NCI-H748 treated with DMSO at 0.1 percent for 48 hours (cell line): ENCODE measurements at regions not wholly inside any gene's neighbourhood (a gene's known extent, or its start where the extent isn't known, plus 50 kb on each side); places are given as distances from the start of the nearest gene placed in this dataset.
"Not testable (repeated sequence)": the region's sequence is repeated elsewhere in the genome, so short reads cannot be mapped to it uniquely, and the experiment has no call there.

Experiments used
- DNase-seq: peaks from one replicate; lab custom pipeline; 2025; lab: John Stamatoyannopoulos, UW

- no peak for DNase-seq
Observed at GRCh38 chr1:38667626-38668025, 191.9 kb downstream of the RRAGC start.

DNA sequence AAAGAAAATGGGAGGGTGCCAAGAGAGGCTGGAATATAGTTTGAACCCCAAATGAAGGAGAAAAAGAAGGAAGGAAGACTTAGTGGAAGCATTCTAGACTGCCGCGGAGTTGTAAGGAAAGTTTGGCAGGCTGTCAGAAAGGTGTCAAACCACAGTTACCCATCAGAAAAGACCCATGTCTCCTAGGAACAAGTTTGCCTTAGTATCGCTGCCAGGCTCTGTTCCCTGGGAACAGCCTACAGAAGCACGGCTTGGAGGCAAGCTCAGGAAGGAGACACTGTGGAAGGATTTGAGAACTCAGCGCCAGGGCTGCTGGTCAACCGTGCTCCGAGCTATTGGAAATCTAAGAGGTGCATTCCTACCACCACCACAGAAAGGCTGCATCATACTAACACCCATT, 197.4 kb downstream of the RRAGC start:
- no peak for DNase-seq

DNA sequence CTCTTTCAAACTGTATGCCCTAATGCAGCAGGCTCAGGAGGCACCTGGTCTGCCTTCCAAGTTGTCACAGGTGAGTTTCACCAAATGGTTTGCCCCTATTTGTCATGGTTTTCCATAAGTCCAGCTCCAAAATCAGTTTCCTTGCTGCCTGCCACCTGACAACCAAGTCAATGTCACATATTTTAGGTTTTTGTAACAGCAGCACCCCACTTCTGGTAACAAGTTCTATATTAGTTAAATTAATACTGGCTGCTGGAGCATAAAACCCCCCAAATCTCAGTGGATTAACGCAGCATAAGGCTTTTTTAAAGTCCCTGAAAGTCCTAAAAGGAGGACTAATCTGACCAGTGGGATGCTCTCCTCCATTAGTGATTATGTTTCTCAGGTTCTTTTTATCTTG, 200.7 kb downstream of the RRAGC start:
- no peak for DNase-seq

GRCh38 chr1:38657873-38658272, 201.7 kb downstream of the RRAGC start:
- DNase-seq = no peak

DNA sequence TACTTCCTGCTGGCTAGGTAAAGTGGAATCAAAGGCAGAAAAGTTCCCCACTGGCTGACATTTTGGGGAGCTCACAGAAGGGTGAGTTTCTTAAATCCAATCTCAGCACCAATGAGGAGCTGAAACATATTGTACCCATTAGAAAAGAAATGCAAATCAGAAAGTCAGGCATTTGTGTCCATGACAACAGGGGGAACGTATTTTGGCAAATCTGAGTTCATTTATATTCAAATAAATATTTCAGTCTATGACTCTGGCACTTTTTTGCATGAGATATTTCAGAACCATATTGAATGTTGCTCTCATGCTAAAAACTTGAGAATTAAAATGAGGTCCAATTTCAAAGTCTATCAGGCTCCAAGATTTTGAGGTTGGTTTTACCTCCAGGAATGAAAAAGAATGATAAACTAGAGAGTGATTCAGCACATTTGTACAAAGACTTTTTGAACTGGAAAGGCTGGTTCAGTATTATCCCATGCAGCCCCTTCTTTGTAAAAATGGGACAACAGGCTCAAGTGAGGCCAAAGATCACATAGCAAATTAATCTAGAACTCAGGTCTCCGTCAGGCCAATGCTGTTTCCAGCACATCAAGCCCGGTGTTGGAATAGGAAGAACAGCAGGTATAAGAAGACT, 202.2 kb downstream of the RRAGC start:
- DNase-seq = no peak

- DNase-seq = no peak
Observed at GRCh38 chr1:38656726-38657125, 202.8 kb downstream of the RRAGC start.

DNA sequence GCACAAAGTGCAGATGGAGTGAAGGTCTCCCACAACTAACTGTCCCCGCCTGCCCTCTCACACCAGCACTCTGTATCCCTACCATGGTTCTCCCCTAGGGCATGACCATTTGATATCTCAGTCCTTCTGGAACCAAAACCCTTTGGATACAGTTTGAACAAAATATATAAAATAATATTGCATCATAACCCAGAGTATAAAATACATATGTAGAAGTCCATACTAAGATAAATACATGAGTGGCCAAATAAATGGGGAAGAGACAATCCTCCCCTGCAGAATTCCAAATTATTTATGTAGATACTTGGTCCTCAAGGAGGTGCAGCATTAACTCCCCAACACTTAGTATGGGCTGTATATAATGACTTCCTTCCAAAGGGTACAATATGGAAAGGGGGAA, 207.4 kb downstream of the RRAGC start:
- no peak for DNase-seq

DNA sequence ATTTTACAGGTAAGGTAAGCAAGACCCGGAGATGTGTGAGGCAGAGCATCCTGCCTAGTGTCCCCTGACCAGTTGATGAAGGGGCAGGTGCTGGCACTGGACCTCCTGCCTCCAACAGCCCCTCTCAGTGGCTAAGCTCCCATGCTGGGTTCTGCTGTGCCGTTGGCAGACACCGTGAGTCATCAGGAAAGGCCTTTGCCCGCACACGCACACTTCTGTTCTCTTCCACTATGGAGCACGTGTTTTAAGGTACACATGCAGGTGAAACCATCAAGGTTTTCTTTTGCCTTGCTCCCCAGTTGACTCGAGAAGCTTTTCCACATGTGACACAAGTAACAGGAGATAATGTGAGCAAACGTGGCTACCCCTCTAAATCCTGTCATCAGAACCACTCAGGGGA, 207.9 kb downstream of the RRAGC start:
- no peak for DNase-seq

DNA sequence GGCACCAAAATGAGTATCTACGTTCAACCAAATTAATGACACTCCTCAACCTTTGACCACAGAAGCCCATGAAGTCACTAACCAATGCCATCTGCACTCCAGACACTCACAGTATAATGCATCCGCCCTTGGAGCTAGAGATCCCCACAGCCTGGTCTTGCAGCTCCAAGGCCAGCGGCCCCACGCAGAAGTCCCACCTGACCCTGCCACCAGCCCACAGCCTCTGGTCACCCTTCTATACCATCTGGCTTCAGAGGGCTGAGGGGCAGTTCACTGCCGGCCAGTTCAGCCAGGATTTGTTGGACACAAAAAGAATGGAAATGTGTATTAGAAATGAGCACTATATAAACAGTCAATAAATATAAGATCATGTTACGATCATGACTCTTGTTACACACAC, 211.2 kb downstream of the RRAGC start:
- DNase-seq = no peak

DNA sequence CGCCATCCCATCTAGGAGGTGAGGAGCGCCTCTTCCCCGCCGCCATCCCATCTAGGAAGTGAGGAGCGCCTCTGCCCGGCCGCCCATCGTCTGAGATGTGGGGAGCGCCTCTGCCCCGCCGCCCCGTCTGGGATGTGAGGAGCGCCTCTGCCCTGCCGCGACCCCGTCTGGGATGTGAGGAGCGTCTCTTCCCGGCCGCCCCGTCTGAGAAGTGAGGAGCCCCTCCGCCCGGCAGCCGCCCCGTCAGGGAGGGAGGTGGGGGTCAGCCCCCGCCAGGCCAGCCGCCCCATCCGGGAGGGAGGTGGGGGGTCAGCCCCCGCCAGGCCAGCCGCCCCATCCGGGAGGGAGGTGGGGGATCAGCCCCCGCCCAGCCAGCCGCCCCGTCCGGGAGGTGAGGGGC, 212.2 kb downstream of the RRAGC start:
- DNase-seq = not testable (repeated sequence)

DNA sequence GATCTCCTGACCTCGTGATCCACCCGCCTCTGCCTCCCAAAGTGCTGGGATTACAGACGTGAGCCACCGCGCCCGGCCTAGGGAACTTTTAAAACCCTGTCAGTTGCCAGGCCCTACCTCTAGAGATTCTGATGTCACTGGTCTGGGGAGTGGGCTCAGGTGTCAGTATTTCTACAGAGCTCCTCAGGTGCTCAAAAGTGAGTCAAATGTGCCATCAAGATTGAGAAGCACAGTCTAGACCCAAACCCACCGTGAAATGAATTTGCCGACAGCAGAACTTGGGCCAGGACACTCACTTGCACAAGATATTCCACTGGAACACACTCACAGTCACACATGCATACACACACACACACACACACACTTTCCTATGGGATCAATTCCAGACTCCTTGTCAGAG, 215.5 kb downstream of the RRAGC start:
- DNase-seq = no peak

DNA sequence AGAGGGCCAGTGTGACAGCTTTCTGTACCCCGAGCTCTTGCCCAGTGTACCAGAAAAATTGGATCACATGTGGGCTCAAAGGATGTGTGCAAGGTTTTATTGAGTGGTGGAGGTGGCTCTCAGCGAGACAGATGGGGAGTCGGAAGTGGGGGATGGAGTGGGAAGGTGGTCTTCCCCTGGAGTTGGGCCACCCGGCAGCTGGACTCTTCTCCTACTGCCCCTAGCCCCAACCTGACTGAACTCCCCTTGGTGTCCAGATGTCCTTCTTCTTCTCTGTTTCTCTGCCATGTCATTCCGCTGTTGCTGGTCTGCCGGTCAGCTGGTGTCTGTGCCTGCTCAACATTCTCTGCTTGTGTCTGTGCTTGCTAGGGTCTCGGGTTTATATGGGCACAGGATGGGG, 217.9 kb downstream of the RRAGC start:
- DNase-seq = no peak

GRCh38 chr1:38640371-38640770, 219.2 kb downstream of the RRAGC start:
- no peak for DNase-seq

DNA sequence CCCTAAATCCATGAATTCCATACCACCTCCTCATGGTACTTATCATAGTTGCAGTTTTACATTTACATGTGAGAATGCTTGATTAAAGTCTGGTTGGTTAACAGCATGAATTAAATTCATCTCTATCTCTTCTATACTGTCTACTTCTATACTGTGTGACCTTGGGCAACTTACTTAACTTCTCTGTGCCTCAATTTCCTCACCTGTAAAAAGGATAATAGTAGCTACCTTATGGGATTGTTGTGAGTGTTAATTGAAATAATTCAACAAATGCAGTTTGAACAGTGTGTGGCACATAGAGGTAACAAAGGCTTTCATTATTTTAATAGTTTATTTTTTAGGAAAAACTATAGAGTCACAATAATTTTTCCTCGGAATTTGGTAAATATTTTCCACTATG, 231.3 kb downstream of the RRAGC start:
- DNase-seq = no peak

GRCh38 chr1:38625939-38626338, 233.6 kb downstream of the RRAGC start:
- DNase-seq = no peak

- no peak for DNase-seq
Observed at GRCh38 chr1:38624336-38625039, 235.1 kb downstream of the RRAGC start.

DNA sequence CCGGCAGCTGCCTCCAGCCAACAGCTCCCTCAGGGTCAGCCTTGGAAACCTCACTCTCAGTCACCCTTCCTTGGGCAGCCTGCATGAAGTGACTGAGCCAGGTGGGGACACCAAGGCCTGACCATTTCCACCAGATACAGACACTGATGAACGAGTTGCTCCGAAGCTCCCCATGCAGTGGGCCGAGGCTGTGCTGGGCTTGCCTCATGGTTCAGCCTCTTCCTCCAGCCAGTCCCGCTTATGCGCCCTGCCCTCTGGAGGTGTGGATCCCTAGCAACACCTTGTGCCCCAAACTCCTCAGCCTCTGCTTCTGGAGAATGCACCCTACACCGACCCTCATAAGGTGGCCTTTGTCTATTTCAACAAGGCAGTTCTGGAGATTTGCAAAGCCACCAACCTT, 236.0 kb downstream of the RRAGC start:
- DNase-seq = no peak

DNA sequence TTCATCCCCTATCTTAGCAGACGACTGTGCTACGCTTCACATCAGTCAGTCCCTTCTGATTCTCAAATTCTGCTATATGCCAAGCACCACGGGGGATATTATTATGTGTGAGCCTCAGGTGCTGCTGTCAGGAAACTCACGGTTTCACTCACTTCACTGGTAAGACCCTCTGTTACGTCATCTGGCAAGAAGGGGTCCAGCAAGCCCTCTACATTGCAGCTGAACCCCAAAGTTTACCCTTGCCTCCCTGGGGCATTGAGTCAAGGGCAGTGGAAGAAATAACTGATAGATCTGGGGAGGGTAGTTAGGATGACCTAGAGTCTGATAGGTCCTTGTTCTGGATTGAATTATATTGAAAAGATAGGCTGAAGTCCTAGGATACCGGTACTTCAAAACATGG, 237.4 kb downstream of the RRAGC start:
- DNase-seq = no peak

GRCh38 chr1:38616846-38617245, 242.7 kb downstream of the RRAGC start:
- no peak for DNase-seq

- DNase-seq = no peak
Observed at GRCh38 chr1:38615680-38616079, 243.9 kb downstream of the RRAGC start.

- no peak for DNase-seq
Observed at GRCh38 chr1:38614861-38615260, 244.7 kb downstream of the RRAGC start.

DNA sequence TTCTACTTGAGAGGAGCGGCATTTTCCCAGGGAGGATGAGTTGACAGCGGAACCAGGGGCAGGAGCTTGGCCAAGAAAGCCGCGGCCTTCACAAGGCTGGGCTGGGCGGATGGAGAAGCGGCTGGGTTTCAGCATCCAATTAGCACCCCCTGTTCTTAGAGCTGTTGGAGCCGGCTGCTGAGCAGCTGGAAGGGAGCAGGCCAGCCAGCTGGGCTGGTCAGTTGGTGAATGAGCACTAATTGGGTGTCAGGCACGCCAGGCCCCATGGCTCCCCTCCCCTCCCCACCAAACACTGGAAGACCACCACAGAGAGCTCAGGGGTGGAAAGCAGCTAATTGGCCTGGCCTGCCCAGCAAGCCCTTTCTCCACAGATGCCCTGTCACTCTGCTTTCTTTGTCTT, 245.6 kb downstream of the RRAGC start:
- DNase-seq = no peak

- no peak for DNase-seq
Observed at GRCh38 chr1:38612951-38613350, 246.6 kb downstream of the RRAGC start.

DNA sequence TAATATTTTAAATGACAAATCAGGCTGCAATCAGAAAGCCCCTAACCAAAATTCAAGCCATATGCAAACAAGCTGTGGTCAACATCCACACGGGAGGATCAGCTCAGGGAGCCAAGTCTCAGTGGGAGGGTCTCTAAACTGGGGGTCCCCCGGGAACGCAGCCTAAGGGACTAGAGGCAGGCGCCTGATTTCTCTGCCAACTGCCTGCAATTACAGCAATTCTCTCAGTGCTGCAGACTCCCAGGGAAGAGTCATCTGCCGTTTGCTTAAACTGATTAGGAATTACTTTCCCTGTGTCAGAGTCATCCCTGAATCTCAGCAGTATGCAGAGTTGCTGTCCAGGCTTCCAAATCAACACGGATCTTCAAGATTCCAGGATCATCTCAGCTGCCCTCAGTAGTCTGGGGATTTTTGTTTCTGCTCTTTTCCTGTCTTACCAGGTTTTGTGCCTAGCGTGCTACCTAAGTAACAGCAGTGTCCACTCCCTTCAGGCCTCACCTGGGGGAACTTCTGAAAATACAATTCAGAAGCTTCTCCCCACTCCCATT, 247.8 kb downstream of the RRAGC start:
- no peak for DNase-seq
